CD4-positive, alpha-beta T cell treated with Interleukin-17A for 4 hours (primary cell): ENCODE measurements at regions not wholly inside any gene's neighbourhood (a gene's known extent, or its start where the extent isn't known, plus 50 kb on each side); places are given as distances from the start of the nearest gene placed in this dataset.

ENCODE experiments used
- DNase-seq: peaks from one replicate; pipeline ENCODE4 v3.0.0-alpha.2; 2020; ENCODE audit warnings: mixed read lengths

DNA sequence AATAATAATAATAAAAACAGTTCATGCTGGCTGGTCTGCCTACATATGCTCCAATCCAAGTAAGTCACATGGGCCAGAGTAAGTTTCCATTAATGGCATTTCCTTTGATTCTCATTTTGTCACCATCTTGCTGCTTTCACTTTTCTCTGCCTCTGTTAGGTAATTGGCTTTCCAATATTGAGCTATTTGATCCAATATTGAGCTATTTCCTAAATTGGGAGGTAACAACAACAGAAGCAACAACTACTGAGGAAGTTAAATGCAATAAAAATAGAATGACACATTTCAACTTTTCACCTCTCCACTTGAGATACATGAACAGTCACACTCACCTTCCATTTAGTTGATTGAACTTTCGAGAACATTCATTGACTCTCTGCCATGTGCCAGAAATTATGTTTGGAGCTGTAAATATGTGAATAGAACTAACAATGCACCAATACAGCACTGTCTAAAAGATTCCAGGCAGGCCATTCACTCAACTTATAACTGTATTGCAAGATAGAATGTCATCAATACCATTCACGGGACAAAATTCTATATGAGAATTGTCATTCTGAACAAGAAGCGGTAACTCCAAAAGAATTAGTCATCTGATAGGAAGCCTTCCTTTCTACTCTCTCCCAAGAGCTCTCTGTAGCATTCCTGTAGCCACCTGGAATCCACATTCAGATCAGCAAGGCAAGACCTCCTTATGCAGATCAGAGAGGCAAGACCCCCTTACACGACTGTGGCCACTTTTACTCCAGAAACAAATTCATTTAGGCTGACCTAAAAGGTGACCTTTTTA lies 136.4 kb downstream of the PHLDA1 start:
- no peak for DNase-seq

DNA sequence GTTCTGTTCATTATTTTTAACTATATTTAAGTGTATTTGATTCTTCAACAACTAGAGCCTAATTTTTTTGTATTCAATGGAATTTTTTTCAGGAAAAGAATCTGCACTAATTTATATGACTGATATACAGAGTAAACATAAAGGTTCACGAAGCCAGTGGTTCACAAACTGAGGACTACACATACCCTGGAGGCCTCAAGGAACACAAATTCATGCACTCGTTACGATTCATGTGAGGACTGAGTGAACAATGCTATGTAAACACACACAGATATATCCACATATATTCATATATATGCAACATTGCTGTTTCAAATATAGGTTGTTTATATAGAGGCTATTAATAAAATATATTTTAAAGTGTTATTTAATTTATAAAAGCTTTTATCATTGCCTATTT lies 137.8 kb downstream of the PHLDA1 start:
- DNase-seq: no peak

- DNase-seq: no peak
These were observed 138.7 kb downstream of the PHLDA1 start for GRCh38 chr12:75892731-75893408.

DNA sequence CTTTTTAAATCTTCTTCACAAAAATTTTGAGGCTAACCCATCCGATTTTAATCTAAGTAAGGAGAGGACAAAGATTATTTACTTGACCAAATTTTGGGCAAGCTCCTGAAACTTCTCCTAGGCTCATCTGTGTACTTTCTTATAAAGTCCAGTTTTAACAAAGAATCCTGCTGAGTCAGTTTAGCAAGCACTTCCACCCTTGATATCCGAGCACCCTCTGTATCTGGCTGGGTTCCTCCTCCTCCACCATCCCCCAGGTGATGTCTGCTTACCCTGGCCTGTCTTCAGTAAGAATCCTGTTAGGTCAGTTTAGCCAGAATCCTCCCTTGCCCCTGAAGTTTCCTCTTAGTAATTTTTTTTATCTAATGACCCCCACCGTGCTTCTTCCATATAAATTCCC lies 140.5 kb downstream of the PHLDA1 start:
- DNase-seq: no peak

- DNase-seq: no peak
These were observed 140.9 kb downstream of the PHLDA1 start for GRCh38 chr12:75890660-75891059.

- DNase-seq: no peak
These were observed 141.4 kb downstream of the PHLDA1 start for GRCh38 chr12:75890141-75890540.

- no peak for DNase-seq
These were observed 142.5 kb downstream of the PHLDA1 start for GRCh38 chr12:75888874-75889613.

- DNase-seq: no peak
These were observed 143.2 kb downstream of the PHLDA1 start for GRCh38 chr12:75888399-75888798.

DNA sequence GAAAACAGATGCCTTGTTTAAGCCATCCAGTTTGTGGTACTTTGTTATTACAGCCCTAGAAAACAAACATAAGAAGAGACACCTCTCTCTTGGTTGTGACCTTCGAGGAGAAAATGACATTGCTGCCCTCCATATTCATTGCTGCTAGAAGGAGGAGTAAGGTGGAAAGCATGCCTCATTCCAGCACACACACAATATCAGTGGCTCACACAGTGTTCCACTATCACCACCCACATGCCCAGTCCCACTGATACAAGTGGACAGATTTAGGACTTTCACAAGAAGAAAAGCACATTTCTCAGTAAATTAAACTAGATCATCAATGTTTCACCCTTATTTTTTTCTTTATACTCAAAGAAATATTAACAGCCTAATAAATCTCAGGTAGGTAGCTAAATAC lies 143.6 kb downstream of the PHLDA1 start:
- no peak for DNase-seq

- DNase-seq: no peak
These were observed 147.1 kb downstream of the PHLDA1 start for GRCh38 chr12:75884465-75884985.

GRCh38 chr12:75883241-75883640 lies 148.3 kb downstream of the PHLDA1 start:
- DNase-seq: no peak

GRCh38 chr12:75882421-75882820 lies 149.2 kb downstream of the PHLDA1 start:
- no peak for DNase-seq

DNA sequence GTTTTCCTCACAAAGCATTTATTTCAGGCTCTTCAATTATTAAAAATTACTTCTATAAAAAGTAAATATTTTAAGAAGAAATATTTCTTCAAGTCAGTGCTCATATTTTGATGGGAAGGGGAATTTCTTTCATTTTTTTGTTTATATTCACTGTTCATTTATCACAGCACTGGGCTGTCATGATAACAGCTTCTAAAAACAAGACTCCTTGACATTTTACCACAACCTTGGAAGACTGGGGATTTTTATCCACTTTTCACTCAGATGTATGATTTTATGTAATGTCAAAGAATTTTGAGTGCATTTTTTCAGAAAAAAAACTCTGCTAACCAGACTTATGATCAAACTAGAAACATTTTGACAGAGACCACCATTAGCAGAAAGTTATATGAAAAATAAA lies 149.7 kb downstream of the PHLDA1 start:
- no peak for DNase-seq

- DNase-seq: no peak
These were observed 153.6 kb downstream of the PHLDA1 start for GRCh38 chr12:75877763-75878621.

- no peak for DNase-seq
These were observed 154.5 kb downstream of the PHLDA1 start for GRCh38 chr12:75876832-75877762.

- no peak for DNase-seq
These were observed 157.1 kb downstream of the PHLDA1 start for GRCh38 chr12:75874441-75874840.

- DNase-seq: no peak
These were observed 158.8 kb downstream of the PHLDA1 start for GRCh38 chr12:75872762-75873161.

- no peak for DNase-seq
These were observed 160.7 kb downstream of the PHLDA1 start for GRCh38 chr12:75870878-75871277.

DNA sequence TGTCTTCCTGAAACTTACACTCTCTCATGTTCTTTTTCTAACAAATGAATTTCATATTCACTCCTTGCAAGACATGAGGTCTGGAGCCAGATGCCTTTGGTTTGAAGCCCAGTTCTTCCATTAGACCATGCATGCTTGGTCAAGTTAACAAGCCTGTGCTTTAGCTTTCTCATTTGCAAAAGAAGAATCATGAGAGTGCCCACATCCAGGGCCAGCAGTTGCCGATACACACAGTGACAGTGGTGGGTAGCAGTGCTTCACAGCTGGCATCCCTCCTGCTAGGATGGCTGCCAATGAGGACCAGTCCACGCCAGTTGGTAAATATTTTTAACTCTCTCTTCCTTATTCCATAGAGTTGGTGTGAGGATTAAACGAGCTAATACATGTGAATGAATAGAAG lies 163.1 kb downstream of the PHLDA1 start:
- no peak for DNase-seq

GRCh38 chr12:75865315-75865714 lies 166.3 kb downstream of the PHLDA1 start:
- DNase-seq: no peak

DNA sequence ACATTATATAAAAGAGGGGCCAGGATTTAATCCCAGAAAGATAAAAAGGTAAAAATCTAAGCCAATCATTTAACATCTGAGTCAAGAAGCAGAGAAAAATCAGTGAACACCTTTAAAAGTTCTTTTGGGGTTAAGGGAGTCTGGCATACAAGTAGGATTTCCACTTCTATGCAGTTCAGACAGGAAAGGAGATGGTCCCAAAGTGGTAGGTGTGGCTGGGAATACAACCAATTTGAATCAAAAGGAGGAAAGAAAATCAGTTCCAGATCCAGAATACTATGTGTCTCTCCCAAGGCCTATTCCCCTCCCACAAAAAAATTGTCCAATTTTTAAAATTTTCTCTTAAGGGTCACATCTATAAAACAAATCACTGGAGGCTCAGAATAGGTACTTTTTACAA lies 167.4 kb downstream of the PHLDA1 start:
- no peak for DNase-seq
